ENCODE measurements at regions not wholly inside any gene's neighbourhood (a gene's known extent, or its start where the extent isn't known, plus 50 kb on each side); places are given as distances from the start of the nearest gene placed in this dataset.

DNA sequence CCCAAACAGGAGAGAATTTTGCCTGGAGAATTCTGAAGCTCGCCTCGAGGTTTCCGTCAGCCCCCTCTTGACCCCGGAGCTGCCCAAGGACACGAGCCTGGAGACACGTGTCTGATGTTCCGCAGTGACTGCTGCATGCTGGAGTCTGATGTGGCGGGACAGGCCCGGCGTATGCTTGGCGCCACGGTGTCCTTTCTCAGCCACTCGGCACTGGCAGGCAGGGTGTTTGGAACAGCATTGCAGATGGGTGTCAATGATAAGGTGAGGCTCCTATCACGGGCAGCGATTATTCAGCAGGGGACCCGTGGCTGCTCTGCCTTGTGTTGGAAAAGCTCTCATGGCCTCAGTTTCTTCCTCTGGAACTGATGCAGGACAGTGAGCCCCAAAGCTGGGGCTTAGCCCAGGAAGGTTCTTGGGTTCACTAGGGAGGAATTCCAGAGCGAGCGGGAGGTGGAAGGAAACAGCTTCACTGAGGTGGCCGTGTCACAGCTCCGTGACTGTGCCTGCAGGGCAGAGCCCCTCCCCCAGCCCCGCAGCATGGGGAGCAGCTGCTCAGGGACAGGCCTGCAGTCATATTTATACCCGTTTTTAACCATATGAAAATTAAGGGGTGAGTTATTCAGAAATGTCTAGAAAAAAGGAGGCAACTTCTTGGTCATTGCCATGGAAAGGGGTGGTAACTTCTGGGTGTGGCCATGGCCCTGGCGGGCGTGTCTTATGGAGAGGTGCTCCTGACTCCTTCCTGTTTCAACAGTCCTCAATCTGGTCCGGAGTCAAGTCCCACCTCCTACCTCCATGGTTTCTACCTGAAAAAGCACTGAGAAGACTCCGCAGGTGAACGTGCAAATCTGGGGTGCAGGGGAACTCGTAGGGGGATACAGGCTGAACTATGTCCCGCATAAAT lies 123.4 kb downstream of the SIK1 start:
- Histone ChIP-seq H3K4me3 (ENCODE audit: low read depth, low read length) (no peak overlapping the region), H3K36me3 (ENCODE audit: insufficient read depth) (no peaks in the 10 kb centered on the region), H3K27ac (ENCODE audit: low read depth) (no peak overlapping the region), H3K4me1 (ENCODE audit: insufficient read depth) (no peaks in the 10 kb centered on the region)
- 70% methylated on average over 29 of the region's 29 CpGs for WGBS
- no peak for DNase-seq (ENCODE audit: extremely low spot score)

DNA sequence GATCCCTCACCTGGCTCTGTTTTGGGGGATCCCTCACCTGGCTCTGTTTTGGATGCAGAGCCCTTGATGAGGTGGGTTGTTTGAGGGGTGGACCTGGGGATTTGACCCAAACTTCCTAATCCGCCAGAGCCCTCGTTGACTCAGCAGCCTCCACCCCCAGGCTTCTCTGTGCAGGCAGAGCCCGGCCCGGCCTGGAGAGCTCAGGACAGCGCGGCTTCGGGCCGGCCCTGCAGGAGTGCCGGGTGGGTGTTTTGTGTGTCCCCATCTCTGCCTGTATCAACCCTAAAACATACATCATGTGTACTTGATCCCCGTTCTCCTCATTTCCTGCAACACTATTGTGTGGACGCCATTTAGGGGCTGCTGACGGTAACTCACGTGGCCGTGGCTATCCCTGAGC lies 124.2 kb downstream of the SIK1 start:
- no peak for DNase-seq (ENCODE audit: extremely low spot score)
- Histone ChIP-seq H3K36me3 (ENCODE audit: insufficient read depth) (no peaks in the 10 kb centered on the region), H3K4me1 (ENCODE audit: insufficient read depth) (no peaks in the 10 kb centered on the region), H3K4me3 (ENCODE audit: low read depth, low read length) (no peak overlapping the region), H3K27ac (ENCODE audit: low read depth) (no peak overlapping the region)
- WGBS: 81% methylated on average over 13 of the region's 14 CpGs

- WGBS: 96% methylated on average over 23 of the region's 23 CpGs
- no peak overlapping the region for H3K27ac ChIP-seq (ENCODE audit: low read depth)
- H3K4me1 ChIP-seq (ENCODE audit: insufficient read depth): no peaks in the 10 kb centered on the region
- H3K4me3 ChIP-seq (ENCODE audit: low read depth, low read length): no peak overlapping the region
- no peak for DNase-seq (ENCODE audit: extremely low spot score)
- no peaks in the 10 kb centered on the region for H3K36me3 ChIP-seq (ENCODE audit: insufficient read depth)
Observed at GRCh38 chr21:43302062-43302700, 124.8 kb downstream of the SIK1 start.

DNA sequence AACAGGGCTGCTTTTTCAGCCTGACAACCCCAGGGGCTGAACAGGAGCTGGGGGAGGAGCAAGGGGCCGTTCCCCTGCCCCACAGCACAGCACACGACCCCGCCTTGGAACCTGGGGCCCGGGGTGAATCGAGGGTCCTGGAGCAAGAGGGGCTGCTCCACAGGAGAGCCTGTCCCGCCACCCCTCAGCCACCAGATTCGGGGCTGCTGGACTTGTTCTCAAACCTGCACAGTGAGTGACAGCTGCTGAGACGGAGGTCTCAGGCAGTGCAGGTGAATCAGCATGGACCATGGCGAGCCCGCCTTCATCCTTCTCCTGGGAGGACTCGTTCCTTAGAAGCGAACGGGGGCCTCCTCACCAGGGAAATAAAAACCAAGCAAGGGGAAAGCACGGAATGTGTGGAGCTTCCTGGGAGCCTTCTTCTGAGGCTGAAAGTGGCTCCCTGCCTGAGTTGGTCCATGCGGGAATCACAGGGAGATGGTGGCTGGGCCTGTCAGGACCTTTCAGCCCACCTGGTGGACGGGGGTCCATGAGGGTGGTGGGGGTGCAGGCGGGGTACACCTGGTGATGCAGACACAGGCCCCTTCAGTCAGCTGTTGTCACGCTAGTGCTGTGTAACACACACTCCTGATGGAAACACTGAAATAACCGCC lies 125.4 kb downstream of the SIK1 start:
- Histone ChIP-seq H3K27ac (ENCODE audit: low read depth) (no peak overlapping the region), H3K4me1 (ENCODE audit: insufficient read depth) (no peaks in the 10 kb centered on the region), H3K4me3 (ENCODE audit: low read depth, low read length) (no peak overlapping the region), H3K36me3 (ENCODE audit: insufficient read depth) (no peaks in the 10 kb centered on the region)
- no peak for DNase-seq (ENCODE audit: extremely low spot score)
- 86% methylated on average over 19 of the region's 19 CpGs for WGBS

DNA sequence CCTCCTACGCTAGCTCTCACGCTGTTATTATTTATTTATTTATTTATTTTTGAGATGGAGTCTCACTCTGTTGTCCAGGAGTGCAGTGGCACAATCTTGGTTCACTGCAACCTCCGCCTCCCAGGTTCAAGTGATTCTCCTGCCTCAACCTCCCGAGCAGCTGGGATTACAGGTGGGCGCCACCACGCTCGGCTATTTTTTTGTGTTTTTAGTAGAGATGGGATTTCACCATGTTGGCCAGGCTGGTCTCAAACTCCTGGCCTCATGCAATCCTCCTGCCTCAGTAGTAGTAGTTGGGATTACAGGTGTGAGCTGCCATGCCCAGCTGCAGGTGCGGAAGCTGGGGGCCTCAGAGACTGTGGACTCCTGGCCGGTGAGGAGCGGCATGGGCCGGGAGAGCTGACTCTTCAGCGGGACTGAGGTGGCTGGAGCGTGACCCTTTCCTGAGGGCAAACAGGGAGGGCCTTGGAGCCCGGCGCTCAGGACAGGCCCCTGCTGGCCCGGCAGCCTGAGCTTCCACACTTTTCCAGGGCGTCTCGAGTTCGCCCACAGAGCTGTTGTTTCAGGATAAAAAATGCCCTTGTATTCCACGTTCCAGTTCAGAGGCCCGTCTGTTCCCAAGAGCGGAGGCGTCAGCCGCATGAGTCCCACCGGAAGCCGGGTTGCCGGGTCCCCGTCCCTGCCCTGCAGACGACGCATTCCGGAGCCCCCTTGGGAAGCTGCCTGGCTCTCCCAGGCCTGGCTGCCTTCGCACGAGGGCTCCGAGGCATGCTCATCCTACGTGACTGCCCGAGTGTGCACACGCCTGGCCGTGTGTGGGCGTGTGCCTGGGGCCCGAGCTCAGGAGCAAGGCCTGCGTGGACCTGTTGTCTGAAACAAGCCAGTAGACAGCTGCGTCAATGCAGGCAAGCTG lies 126.2 kb downstream of the SIK1 start:
- 75% methylated on average over 42 of the region's 42 CpGs for WGBS
- no peak overlapping the region for H3K4me3 ChIP-seq (ENCODE audit: low read depth, low read length)
- DNase-seq (ENCODE audit: extremely low spot score): no peak
- H3K4me1 ChIP-seq (ENCODE audit: insufficient read depth): no peaks in the 10 kb centered on the region
- H3K36me3 ChIP-seq (ENCODE audit: insufficient read depth): no peaks in the 10 kb centered on the region
- H3K27ac ChIP-seq (ENCODE audit: low read depth): no peak overlapping the region

- no peak for DNase-seq (ENCODE audit: extremely low spot score)
- WGBS: 72% methylated on average over 34 of the region's 34 CpGs
Observed at GRCh38 chr21:43299441-43300277, 127.3 kb downstream of the SIK1 start.

DNA sequence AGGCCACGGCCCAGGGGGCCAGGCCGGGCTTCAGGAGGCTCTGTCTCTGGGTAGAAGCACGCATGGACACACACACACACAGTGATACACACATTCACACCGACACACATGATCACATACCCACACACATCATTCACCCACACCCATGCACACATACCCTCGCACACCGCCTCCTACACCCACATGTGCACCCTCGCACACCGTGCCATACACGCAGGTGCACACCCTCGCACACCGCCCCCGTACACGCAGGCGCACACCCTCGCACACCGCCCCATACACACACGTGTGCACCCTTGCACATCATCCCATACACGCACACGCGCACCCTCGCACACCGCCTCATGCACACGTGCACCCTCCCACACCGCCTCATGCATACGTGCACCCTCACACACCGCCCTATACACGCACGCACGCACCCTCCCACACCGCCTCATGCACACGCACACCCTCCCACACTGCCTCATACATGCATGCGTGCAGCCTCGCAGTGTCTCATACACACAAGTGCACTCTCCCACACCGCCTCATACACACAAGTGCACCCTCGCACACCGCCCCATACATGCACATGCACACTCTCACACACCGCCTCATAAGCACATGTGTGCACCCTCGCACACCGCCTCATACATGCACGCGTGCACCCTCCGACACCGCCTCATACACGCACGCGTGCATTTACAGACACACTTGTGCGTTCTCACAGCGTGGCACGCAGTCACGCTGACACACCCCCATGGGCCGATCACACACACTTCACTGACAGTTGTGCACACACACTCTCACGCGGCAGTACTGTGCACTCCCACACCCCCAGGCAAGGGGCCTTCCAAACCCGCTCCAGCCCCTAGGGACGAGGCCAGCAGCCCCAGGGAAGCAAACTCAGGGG lies 128.1 kb downstream of the SIK1 start:
- Histone ChIP-seq H3K36me3 (ENCODE audit: insufficient read depth) (no peaks in the 10 kb centered on the region), H3K4me3 (ENCODE audit: low read depth, low read length) (no peak overlapping the region), H3K27ac (ENCODE audit: low read depth) (no peak overlapping the region), H3K4me1 (ENCODE audit: insufficient read depth) (no peaks in the 10 kb centered on the region)
- 95% methylated on average over 55 of the region's 55 CpGs for WGBS
- DNase-seq (ENCODE audit: extremely low spot score): no peak

More at GRCh38 chr21:43299441-43300277, 127.3 kb downstream of the SIK1 start:
- Histone ChIP-seq H3K4me1 (ENCODE audit: insufficient read depth) (no peaks in the 10 kb centered on the region), H3K4me3 (ENCODE audit: low read depth, low read length) (no peak overlapping the region), H3K36me3 (ENCODE audit: insufficient read depth) (no peaks in the 10 kb centered on the region), H3K27ac (ENCODE audit: low read depth) (no peak overlapping the region)

- no peaks in the 10 kb centered on the region for H3K4me1 ChIP-seq (ENCODE audit: insufficient read depth)
- DNase-seq (ENCODE audit: extremely low spot score): no peak
- H3K36me3 ChIP-seq (ENCODE audit: insufficient read depth): no peaks in the 10 kb centered on the region
- H3K27ac ChIP-seq (ENCODE audit: low read depth): no peak overlapping the region
- WGBS: 78% methylated on average over 11 of the region's 11 CpGs
- H3K4me3 ChIP-seq (ENCODE audit: low read depth, low read length): no peak overlapping the region
Observed at GRCh38 chr21:43297989-43298388, 128.9 kb downstream of the SIK1 start.

DNA sequence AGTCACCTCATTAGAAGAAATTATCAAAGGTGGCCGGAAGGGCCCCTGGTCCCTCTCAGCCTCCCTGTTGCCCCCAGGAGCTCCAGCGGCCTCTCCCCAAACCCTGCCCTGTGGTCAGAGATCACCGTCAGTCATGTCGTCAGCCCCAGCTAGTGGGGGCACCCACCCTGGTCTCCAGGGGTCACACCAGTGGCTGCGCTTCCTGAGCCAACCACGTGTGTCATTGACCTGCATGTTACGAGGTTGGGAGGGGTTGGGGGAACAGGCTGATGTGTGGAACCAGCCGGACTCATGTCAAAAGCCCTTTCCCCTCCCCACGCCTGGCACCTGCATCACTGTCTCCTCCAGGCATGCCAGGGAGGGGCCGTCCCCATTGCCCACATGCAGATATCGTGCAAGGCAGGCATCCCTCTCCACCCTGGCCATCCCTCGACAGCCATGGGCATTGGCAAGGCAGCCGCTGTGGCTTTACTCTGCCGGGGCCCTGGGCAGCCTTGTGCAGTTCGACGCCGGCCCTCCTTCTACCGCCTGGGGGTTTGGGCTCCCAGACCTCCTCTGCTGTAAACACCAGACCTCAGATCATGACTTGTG lies 128.7 kb downstream of the CRYAA start:
- 82% methylated on average over 18 of the region's 18 CpGs for WGBS
- Histone ChIP-seq H3K4me3 (ENCODE audit: low read depth, low read length) (no peak overlapping the region), H3K27ac (ENCODE audit: low read depth) (no peak overlapping the region), H3K36me3 (ENCODE audit: insufficient read depth) (no peaks in the 10 kb centered on the region), H3K4me1 (ENCODE audit: insufficient read depth) (no peaks in the 10 kb centered on the region)
- no peak for DNase-seq (ENCODE audit: extremely low spot score)

GRCh38 chr21:43295066-43295958 lies 126.5 kb downstream of the CRYAA start:
- Histone ChIP-seq H3K36me3 (ENCODE audit: insufficient read depth) (no peaks in the 10 kb centered on the region), H3K4me3 (ENCODE audit: low read depth, low read length) (no peak overlapping the region), H3K4me1 (ENCODE audit: insufficient read depth) (no peaks in the 10 kb centered on the region), H3K27ac (ENCODE audit: low read depth) (no peak overlapping the region)
- no peak for DNase-seq (ENCODE audit: extremely low spot score)
- WGBS: 81% methylated on average over 14 of the region's 14 CpGs
